HEK293 (cell line): ENCODE measurements at regions not wholly inside any gene's neighbourhood (a gene's known extent, or its start where the extent isn't known, plus 50 kb on each side); places are given as distances from the start of the nearest gene placed in this dataset.

Experiments
- CTCF ChIA-PET: fragments of 350-600 bp; formaldehyde crosslinking; extraction: SDS; loops from one replicate; lab custom pipeline; 2021; ENCODE audit warnings: antibody characterized with exemption; lab: Yijun Ruan, JAX
- POLR2A ChIA-PET: fragments of 300-600 bp; formaldehyde crosslinking; extraction: SDS; loops from one replicate; lab custom pipeline; 2020; ENCODE audit warnings: antibody characterized with exemption, inconsistent platforms; lab: Yijun Ruan, JAX
- H3K27ac ChIP-seq: fragments of 200-500 bp; sonication (Bioruptor generic); 2 replicates; pipeline ENCODE4 v1.5.1; 2014; ENCODE audit warnings: low read depth, low read length, control low read depth, inconsistent platforms; ENCODE audit errors: extremely low read depth
- H3K36me3 ChIP-seq, 2 experiments: fragments of 200-500 bp in 1 of 2; sonication (Bioruptor generic) in 1 of 2; 1 replicate in 1 of 2; 2 replicates in 1 of 2; pipeline ENCODE4 v1.5.1; 2014 to 2017; ENCODE audit warnings: inconsistent platforms in 2 of 2, low read length in 2 of 2; ENCODE audit not compliant: control insufficient read depth in 2 of 2, insufficient read depth in 1 of 2
- H3K4me1 ChIP-seq: fragments of 200-500 bp; sonication (Bioruptor generic); 2 replicates; pipeline ENCODE4 v1.5.1; 2014; ENCODE audit warnings: mild to moderate bottlenecking, low read length, inconsistent platforms; ENCODE audit not compliant: control insufficient read depth, insufficient read depth
- H3K4me3 ChIP-seq: 2 replicates; pipeline ENCODE4 v1.5.1; 2011; ENCODE audit warnings: low read depth, mild to moderate bottlenecking, control low read depth, low read length, moderate library complexity
- H3K9me3 ChIP-seq: fragments of 200-500 bp; sonication (Bioruptor generic); 2 replicates; pipeline ENCODE4 v1.5.1; 2014; ENCODE audit warnings: low read depth, low read length, inconsistent platforms; ENCODE audit not compliant: control insufficient read depth, insufficient read depth
- HOXD13 ChIP-seq: sonication (generic); formaldehyde crosslinking; IDR thresholded peaks from 2 replicates; pipeline ENCODE4 v1.8.0; 2022; ENCODE audit warnings: missing genetic modification reagents, borderline replicate concordance
- MZF1 ChIP-seq: fragments of 450-650 bp; formaldehyde crosslinking; IDR thresholded peaks from 2 replicates; pipeline ENCODE4 v1.5.1; 2017; ENCODE audit warnings: missing biosample characterization, missing genetic modification characterization, borderline replicate concordance
- SCRT2 ChIP-seq: fragments of 450-650 bp; formaldehyde crosslinking; IDR thresholded peaks from 2 replicates; pipeline ENCODE4 v1.5.1; 2016; ENCODE audit warnings: missing biosample characterization, missing genetic modification characterization
- ZBTB20 ChIP-seq: fragments of 450-650 bp; formaldehyde crosslinking; IDR thresholded peaks from 2 replicates; pipeline ENCODE4 v1.5.1; 2016; ENCODE audit warnings: missing biosample characterization, missing genetic modification characterization
- ZBTB48 ChIP-seq: fragments of 450-650 bp; formaldehyde crosslinking; IDR thresholded peaks from 2 replicates; pipeline ENCODE4 v1.5.1; 2016; ENCODE audit warnings: missing biosample characterization, missing genetic modification characterization
- ZNF112 ChIP-seq: fragments of 450-650 bp; formaldehyde crosslinking; IDR thresholded peaks from 2 replicates; pipeline ENCODE4 v1.5.0; 2017; ENCODE audit warnings: missing biosample characterization, missing genetic modification characterization
- ZNF16 ChIP-seq: fragments of 450-650 bp; formaldehyde crosslinking; IDR thresholded peaks from 2 replicates; pipeline ENCODE4 v1.5.1; 2016; ENCODE audit warnings: low read depth, missing biosample characterization, missing genetic modification characterization
- ZNF324 ChIP-seq: fragments of 450-650 bp; formaldehyde crosslinking; IDR thresholded peaks from 2 replicates; pipeline ENCODE4 v1.5.1; 2016; ENCODE audit warnings: missing biosample characterization, missing genetic modification characterization
- ZNF341 ChIP-seq: fragments of 450-650 bp; formaldehyde crosslinking; IDR thresholded peaks from 2 replicates; pipeline ENCODE4; 2016; ENCODE audit warnings: low read depth, missing biosample characterization, missing genetic modification characterization
- ZNF350 ChIP-seq: fragments of 450-650 bp; formaldehyde crosslinking; IDR thresholded peaks from 2 replicates; pipeline ENCODE4 v1.5.0; 2017; ENCODE audit warnings: missing biosample characterization, mild to moderate bottlenecking, missing genetic modification characterization
- ZNF391 ChIP-seq: fragments of 450-650 bp; formaldehyde crosslinking; IDR thresholded peaks from 2 replicates; pipeline ENCODE4 v1.5.1; 2016; ENCODE audit warnings: low read depth, missing biosample characterization, missing genetic modification characterization, borderline replicate concordance
- ZNF394 ChIP-seq: fragments of 450-650 bp; formaldehyde crosslinking; IDR thresholded peaks from 2 replicates; pipeline ENCODE4 v1.5.1; 2016; ENCODE audit warnings: missing biosample characterization, missing genetic modification characterization, mild to moderate bottlenecking, moderate library complexity, borderline replicate concordance
- ZNF473 ChIP-seq: fragments of 450-650 bp; formaldehyde crosslinking; IDR thresholded peaks from 2 replicates; pipeline ENCODE4 v1.5.1; 2017; ENCODE audit warnings: missing biosample characterization, missing genetic modification characterization
- ZNF549 ChIP-seq: fragments of 450-650 bp; IDR thresholded peaks from 2 replicates; pipeline ENCODE4 v1.5.1; 2018; ENCODE audit warnings: missing biosample characterization, missing genetic modification characterization, mild to moderate bottlenecking, inconsistent platforms, moderate library complexity
- ZNF555 ChIP-seq: fragments of 450-650 bp; formaldehyde crosslinking; conservative IDR thresholded peaks from 2 replicates; pipeline ENCODE4 v1.5.1; 2017; ENCODE audit warnings: missing biosample characterization, mild to moderate bottlenecking, missing genetic modification characterization, inconsistent platforms
- ZNF624 ChIP-seq: fragments of 450-650 bp; formaldehyde crosslinking; IDR thresholded peaks from 2 replicates; pipeline ENCODE4 v1.5.1; 2017; ENCODE audit warnings: missing biosample characterization, missing genetic modification characterization
- ZNF629 ChIP-seq: fragments of 450-650 bp; formaldehyde crosslinking; IDR thresholded peaks from 2 replicates; pipeline ENCODE4 v1.5.1; 2017; ENCODE audit warnings: missing biosample characterization, missing genetic modification characterization
- ZNF791 ChIP-seq: fragments of 450-650 bp; formaldehyde crosslinking; IDR thresholded peaks from 2 replicates; pipeline ENCODE4 v1.5.1; 2016; ENCODE audit warnings: missing biosample characterization, missing genetic modification characterization
- TF ChIP-seq, protein P1 (sequence below): fragments of 450-650 bp; formaldehyde crosslinking; conservative IDR thresholded peaks from 2 replicates; pipeline ENCODE4 v1.5.1; 2016; ENCODE audit warnings: low read depth, missing biosample characterization, missing genetic modification characterization
- TF ChIP-seq, protein P2 (sequence below): fragments of 450-650 bp; formaldehyde crosslinking; IDR thresholded peaks from 2 replicates; pipeline ENCODE4 v1.5.1; 2016; ENCODE audit warnings: missing biosample characterization, missing genetic modification characterization

DNA sequence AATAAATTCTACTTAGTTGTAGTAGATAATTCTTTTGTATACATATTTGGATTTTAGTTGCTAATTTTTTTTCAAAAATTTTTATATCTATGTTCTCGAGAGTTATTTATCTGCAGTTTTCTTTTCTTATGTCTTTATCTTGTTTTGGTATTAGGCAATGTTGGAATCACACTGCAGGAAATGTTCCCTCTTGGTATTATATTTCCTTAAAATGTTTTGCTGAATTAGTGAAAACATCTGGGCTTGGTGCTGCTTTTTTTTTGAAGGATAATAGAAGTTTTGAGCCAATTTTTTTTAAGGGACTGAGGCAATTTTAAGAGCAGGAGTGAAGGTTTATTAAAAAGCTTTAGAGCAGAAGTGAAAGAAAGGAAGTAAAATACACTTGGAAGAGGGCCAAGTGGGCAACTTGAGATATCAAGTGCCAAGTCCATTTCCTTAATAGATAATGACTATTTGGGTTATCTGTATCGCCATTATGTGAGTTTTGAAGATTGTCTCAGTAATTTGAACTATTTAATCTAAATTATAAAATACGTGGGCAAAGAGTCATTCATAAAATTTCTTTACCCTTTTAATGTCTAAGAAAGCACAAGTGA, 1390.1 kb upstream of the CDH8 start (continued):
- TF ChIP-seq MZF1 (no peak), SCRT2 (no peak), HOXD13 (CRISPR knock-in tag) (no peak), ZBTB48 (no peak), ZBTB20 (tag by site-specific recombination) (no peak), ZNF394 (tag by site-specific recombination) (no peak), ZNF555 (tag by site-specific recombination) (no peak), ZNF341 (tag by site-specific recombination) (no peak), ZNF629 (tag by site-specific recombination) (no peak), ZNF350 (no peak), ZNF16 (tag by site-specific recombination) (no peak)

DNA sequence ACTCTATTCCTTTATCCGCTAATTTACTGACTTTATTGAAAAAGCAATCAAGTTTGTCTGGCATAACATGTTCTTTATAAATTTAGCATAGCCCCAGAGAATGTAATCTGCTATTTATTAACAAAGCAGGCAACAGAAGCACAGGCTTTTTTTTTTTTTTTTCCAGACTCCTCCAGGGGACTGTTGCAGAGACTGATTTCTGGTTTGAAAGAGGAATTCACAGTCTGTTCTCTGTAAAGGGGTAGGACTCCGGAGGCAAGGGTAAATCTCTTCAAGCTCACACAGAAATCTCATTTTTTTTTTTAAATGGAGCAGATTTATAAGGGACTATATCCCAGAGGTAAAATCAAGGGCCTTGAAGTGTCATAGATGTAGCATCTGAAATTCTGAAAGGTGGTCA, 1386.5 kb upstream of the CDH8 start:
- POLR2A ChIA-PET: no interaction called here
- CTCF ChIA-PET: no interaction called here
- Histone ChIP-seq H3K9me3 (no peaks in the 10 kb centered on the region), H3K27ac (no peak overlapping the region), H3K36me3 (no peaks in the 10 kb centered on the region), H3K4me1 (no peaks in the 10 kb centered on the region), H3K4me3 (no peak overlapping the region)
- no peak for TF ChIP-seq ZNF324 (tag by site-specific recombination)
- TF ChIP-seq ZNF16 (tag by site-specific recombination): no peak

DNA sequence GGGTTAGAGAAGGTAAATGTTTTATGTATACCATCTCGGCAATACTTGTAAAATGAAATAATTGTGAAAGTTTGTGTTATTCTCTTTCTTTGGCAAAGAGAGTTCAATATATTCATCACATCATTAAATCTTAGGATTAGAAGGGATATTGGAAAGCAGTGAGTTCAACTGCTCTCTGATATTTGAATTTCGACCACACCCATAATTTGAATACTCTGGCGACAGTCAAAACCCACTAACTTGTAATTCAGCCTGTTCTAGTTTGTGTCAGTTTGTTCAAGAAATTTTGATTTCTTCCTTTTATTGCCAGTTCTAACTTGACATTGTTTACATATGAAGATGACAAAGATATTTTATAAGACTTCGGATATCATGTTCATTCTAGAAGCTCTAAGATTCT, 1380.5 kb upstream of the CDH8 start:
- no peaks in the 10 kb centered on the region for H3K36me3 ChIP-seq
- H3K9me3 ChIP-seq: no peaks in the 10 kb centered on the region
- POLR2A ChIA-PET: no interaction called here
- no peak overlapping the region for H3K27ac ChIP-seq
- TF ChIP-seq ZNF391 (tag by site-specific recombination) (no peak), ZNF549 (tag by site-specific recombination) (no peak), ZBTB20 (tag by site-specific recombination) (no peak), ZNF791 (tag by site-specific recombination) (no peak), ZNF473 (no peak), ZNF624 (no peak), ZNF112 (no peak)
- TF ChIP-seq, protein P1, sequence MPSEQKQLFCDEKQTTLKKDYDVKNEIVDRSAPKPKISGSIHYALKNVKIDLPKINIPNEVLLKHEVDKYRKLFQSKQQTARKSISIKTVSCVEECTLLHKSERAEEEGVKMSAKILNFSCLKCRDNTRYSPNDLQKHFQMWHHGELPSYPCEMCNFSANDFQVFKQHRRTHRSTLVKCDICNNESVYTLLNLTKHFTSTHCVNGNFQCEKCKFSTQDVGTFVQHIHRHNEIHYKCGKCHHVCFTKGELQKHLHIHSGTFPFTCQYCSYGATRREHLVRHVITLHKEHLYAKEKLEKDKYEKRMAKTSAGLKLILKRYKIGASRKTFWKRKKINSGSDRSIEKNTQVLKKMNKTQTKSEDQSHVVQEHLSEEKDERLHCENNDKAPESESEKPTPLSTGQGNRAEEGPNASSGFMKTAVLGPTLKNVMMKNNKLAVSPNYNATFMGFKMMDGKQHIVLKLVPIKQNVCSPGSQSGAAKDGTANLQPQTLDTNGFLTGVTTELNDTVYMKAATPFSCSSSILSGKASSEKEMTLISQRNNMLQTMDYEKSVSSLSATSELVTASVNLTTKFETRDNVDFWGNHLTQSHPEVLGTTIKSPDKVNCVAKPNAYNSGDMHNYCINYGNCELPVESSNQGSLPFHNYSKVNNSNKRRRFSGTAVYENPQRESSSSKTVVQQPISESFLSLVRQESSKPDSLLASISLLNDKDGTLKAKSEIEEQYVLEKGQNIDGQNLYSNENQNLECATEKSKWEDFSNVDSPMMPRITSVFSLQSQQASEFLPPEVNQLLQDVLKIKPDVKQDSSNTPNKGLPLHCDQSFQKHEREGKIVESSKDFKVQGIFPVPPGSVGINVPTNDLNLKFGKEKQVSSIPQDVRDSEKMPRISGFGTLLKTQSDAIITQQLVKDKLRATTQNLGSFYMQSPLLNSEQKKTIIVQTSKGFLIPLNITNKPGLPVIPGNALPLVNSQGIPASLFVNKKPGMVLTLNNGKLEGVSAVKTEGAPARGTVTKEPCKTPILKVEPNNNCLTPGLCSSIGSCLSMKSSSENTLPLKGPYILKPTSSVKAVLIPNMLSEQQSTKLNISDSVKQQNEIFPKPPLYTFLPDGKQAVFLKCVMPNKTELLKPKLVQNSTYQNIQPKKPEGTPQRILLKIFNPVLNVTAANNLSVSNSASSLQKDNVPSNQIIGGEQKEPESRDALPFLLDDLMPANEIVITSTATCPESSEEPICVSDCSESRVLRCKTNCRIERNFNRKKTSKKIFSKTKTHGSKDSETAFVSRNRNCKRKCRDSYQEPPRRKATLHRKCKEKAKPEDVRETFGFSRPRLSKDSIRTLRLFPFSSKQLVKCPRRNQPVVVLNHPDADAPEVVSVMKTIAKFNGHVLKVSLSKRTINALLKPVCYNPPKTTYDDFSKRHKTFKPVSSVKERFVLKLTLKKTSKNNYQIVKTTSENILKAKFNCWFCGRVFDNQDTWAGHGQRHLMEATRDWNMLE: no peak
- TF ChIP-seq, protein P2, sequence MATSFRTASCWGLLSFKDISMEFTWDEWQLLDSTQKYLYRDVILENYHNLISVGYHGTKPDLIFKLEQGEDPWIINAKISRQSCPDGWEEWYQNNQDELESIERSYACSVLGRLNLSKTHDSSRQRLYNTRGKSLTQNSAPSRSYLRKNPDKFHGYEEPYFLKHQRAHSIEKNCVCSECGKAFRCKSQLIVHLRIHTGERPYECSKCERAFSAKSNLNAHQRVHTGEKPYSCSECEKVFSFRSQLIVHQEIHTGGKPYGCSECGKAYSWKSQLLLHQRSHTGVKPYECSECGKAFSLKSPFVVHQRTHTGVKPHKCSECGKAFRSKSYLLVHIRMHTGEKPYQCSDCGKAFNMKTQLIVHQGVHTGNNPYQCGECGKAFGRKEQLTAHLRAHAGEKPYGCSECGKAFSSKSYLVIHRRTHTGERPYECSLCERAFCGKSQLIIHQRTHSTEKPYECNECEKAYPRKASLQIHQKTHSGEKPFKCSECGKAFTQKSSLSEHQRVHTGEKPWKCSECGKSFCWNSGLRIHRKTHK (tag by site-specific recombination): no peak
- no peaks in the 10 kb centered on the region for H3K4me1 ChIP-seq
- CTCF ChIA-PET: no interaction called here
- no peak overlapping the region for H3K4me3 ChIP-seq
